GM23338 (cell line): ENCODE measurements at regions not wholly inside any gene's neighbourhood (a gene's known extent, or its start where the extent isn't known, plus 50 kb on each side); places are given as distances from the start of the nearest gene placed in this dataset.

Experiments
- CREB1 ChIP-seq: fragments of 250-450 bp; sonication (Bioruptor Pico); IDR thresholded peaks from 2 replicates; pipeline ENCODE4 v1.5.0; 2020; ENCODE audit warnings: low read depth, mild to moderate bottlenecking, moderate library complexity
- EZH2 ChIP-seq: fragments of 200-600 bp; sonication (generic); IDR thresholded peaks from one replicate; pipeline ENCODE4 v1.8.0; 2017; ENCODE audit warnings: antibody characterized with exemption, mild to moderate bottlenecking, low read depth; ENCODE audit not compliant: unreplicated experiment
- EZH2phosphoT487 ChIP-seq: fragments of 200-600 bp; sonication (generic); IDR thresholded peaks from one replicate; pipeline ENCODE4 v1.8.1; 2018; ENCODE audit warnings: antibody characterized with exemption; ENCODE audit not compliant: unreplicated experiment
- POLR2AphosphoS5 ChIP-seq: IDR thresholded peaks from 2 replicates; pipeline ENCODE4 v1.6.1; 2016; ENCODE audit warnings: antibody characterized with exemption, low read depth
- ZNF114 ChIP-seq: fragments of 250-450 bp; sonication (Bioruptor Pico); IDR thresholded peaks from 2 replicates; pipeline ENCODE4 v1.5.0; 2020; ENCODE audit warnings: mild to moderate bottlenecking, moderate library complexity
- TF ChIP-seq, protein P1 (sequence below): fragments of 250-450 bp; sonication (Bioruptor Pico); IDR thresholded peaks from 2 replicates; pipeline ENCODE4 v1.5.0; 2020; ENCODE audit warnings: mild to moderate bottlenecking, moderate library complexity
- TF ChIP-seq, protein P2 (sequence below), 2 experiments: fragments of 200-600 bp in 1 of 2; sonication (generic) in 1 of 2; conservative IDR thresholded peaks; 2 replicates each; pipeline versions ENCODE4 v1.5.1 to v1.6.1; 2016 to 2017; ENCODE audit warnings: antibody characterized with exemption in 2 of 2, low read depth in 2 of 2, mild to moderate bottlenecking in 2 of 2, moderate library complexity in 1 of 2

- TF ChIP-seq, protein P1, sequence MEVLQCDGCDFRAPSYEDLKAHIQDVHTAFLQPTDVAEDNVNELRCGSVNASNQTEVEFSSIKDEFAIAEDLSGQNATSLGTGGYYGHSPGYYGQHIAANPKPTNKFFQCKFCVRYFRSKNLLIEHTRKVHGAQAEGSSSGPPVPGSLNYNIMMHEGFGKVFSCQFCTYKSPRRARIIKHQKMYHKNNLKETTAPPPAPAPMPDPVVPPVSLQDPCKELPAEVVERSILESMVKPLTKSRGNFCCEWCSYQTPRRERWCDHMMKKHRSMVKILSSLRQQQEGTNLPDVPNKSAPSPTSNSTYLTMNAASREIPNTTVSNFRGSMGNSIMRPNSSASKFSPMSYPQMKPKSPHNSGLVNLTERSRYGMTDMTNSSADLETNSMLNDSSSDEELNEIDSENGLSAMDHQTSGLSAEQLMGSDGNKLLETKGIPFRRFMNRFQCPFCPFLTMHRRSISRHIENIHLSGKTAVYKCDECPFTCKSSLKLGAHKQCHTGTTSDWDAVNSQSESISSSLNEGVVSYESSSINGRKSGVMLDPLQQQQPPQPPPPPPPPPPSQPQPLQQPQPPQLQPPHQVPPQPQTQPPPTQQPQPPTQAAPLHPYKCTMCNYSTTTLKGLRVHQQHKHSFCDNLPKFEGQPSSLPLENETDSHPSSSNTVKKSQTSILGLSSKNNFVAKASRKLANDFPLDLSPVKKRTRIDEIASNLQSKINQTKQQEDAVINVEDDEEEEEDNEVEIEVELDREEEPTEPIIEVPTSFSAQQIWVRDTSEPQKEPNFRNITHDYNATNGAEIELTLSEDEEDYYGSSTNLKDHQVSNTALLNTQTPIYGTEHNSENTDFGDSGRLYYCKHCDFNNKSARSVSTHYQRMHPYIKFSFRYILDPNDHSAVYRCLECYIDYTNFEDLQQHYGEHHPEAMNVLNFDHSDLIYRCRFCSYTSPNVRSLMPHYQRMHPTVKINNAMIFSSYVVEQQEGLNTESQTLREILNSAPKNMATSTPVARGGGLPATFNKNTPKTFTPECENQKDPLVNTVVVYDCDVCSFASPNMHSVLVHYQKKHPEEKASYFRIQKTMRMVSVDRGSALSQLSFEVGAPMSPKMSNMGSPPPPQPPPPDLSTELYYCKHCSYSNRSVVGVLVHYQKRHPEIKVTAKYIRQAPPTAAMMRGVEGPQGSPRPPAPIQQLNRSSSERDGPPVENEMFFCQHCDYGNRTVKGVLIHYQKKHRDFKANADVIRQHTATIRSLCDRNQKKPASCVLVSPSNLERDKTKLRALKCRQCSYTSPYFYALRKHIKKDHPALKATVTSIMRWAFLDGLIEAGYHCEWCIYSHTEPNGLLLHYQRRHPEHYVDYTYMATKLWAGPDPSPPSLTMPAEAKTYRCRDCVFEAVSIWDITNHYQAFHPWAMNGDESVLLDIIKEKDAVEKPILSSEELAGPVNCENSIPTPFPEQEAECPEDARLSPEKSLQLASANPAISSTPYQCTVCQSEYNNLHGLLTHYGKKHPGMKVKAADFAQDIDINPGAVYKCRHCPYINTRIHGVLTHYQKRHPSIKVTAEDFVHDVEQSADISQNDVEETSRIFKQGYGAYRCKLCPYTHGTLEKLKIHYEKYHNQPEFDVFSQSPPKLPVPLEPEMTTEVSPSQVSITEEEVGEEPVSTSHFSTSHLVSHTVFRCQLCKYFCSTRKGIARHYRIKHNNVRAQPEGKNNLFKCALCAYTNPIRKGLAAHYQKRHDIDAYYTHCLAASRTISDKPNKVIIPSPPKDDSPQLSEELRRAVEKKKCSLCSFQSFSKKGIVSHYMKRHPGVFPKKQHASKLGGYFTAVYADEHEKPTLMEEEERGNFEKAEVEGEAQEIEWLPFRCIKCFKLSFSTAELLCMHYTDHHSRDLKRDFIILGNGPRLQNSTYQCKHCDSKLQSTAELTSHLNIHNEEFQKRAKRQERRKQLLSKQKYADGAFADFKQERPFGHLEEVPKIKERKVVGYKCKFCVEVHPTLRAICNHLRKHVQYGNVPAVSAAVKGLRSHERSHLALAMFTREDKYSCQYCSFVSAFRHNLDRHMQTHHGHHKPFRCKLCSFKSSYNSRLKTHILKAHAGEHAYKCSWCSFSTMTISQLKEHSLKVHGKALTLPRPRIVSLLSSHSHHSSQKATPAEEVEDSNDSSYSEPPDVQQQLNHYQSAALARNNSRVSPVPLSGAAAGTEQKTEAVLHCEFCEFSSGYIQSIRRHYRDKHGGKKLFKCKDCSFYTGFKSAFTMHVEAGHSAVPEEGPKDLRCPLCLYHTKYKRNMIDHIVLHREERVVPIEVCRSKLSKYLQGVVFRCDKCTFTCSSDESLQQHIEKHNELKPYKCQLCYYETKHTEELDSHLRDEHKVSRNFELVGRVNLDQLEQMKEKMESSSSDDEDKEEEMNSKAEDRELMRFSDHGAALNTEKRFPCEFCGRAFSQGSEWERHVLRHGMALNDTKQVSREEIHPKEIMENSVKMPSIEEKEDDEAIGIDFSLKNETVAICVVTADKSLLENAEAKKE = no peak
- TF ChIP-seq, protein P2, sequence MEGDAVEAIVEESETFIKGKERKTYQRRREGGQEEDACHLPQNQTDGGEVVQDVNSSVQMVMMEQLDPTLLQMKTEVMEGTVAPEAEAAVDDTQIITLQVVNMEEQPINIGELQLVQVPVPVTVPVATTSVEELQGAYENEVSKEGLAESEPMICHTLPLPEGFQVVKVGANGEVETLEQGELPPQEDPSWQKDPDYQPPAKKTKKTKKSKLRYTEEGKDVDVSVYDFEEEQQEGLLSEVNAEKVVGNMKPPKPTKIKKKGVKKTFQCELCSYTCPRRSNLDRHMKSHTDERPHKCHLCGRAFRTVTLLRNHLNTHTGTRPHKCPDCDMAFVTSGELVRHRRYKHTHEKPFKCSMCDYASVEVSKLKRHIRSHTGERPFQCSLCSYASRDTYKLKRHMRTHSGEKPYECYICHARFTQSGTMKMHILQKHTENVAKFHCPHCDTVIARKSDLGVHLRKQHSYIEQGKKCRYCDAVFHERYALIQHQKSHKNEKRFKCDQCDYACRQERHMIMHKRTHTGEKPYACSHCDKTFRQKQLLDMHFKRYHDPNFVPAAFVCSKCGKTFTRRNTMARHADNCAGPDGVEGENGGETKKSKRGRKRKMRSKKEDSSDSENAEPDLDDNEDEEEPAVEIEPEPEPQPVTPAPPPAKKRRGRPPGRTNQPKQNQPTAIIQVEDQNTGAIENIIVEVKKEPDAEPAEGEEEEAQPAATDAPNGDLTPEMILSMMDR (conservative IDR thresholded peaks at IDR 0.05; ENCODE audit: low read depth in 2 of 2) = no peak
- no peak for TF ChIP-seq EZH2phosphoT487
- no peak for TF ChIP-seq CREB1 (CRISPR knock-in tag)
- TF ChIP-seq ZNF114 (CRISPR knock-in tag) = no peak
- no peak for TF ChIP-seq EZH2
- TF ChIP-seq POLR2AphosphoS5 = no peak
Observed at GRCh38 chr18:77910347-77910746, 660.7 kb downstream of the GALR1 start.
